ENCODE measurements at regions not wholly inside any gene's neighbourhood (a gene's known extent, or its start where the extent isn't known, plus 50 kb on each side); places are given as distances from the start of the nearest gene placed in this dataset.
A peak's percentile ranks its signal among the peaks of the same experiment; 100 is the strongest.

DNA sequence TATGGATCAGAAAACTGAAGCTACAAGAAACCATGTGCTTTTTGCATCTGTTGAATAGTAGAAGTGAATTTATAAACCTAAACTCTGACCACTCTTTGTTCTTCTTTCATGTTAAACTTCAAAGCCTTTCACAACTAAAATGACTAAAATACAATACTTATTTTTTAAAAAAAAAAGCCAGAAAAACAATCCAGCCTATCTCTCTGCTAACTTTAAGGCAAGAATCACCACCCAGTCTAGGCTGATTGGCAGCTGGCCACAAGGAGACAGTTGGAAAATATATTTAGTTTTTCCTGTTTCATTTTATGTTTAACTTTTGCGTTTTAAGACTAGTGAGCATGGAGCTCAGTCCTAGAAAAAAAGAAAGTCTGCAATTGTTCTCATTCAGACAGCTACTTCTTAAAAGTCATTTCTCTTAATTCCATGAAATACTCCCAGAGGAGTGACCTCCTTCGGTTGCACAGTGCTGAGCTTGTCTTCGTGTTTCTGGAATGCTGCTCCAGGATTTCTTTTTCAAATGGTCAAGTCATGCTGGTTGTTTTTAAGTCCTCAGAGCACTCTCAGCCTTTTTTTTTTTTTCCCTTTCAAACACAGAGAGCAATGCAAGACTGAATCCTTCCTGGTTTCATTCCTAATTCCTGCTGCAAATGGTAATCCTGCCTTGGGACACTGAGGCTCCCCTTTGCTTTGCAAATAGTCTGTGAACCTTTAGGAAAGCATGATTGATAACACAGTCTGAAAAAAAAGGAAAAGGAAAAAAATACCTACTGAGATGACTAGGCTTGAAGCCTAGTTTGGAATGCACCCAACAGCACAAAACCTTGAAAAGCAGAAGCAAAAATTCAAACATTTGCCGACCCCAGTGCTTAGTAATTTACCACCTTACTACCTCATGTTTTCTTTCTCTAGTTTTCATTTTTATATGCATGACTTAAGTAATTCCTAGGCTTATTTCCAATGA, 233.3 kb upstream of the DAAM1 start:
- TF ChIP-seq, protein P1, sequence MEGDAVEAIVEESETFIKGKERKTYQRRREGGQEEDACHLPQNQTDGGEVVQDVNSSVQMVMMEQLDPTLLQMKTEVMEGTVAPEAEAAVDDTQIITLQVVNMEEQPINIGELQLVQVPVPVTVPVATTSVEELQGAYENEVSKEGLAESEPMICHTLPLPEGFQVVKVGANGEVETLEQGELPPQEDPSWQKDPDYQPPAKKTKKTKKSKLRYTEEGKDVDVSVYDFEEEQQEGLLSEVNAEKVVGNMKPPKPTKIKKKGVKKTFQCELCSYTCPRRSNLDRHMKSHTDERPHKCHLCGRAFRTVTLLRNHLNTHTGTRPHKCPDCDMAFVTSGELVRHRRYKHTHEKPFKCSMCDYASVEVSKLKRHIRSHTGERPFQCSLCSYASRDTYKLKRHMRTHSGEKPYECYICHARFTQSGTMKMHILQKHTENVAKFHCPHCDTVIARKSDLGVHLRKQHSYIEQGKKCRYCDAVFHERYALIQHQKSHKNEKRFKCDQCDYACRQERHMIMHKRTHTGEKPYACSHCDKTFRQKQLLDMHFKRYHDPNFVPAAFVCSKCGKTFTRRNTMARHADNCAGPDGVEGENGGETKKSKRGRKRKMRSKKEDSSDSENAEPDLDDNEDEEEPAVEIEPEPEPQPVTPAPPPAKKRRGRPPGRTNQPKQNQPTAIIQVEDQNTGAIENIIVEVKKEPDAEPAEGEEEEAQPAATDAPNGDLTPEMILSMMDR (IDR thresholded peaks at IDR 0.05) = no peak
- Histone ChIP-seq H3K36me3 (ENCODE audit: low read depth) (no peaks in the 10 kb centered on the region), H3K9me3 (no peaks in the 10 kb centered on the region), H3K4me1 (ENCODE audit: low read depth) (peaks cover 3% of the 10 kb centered on the region), H3K4me3 (no peak overlapping the region)
- intact Hi-C loops (cut with DNase I, micrococcal nuclease) = no loop called here
- ATAC-seq = peak; percentile 47
- peak in 2 of 3 donors; percentile 36 to 67 for DNase-seq

DNA sequence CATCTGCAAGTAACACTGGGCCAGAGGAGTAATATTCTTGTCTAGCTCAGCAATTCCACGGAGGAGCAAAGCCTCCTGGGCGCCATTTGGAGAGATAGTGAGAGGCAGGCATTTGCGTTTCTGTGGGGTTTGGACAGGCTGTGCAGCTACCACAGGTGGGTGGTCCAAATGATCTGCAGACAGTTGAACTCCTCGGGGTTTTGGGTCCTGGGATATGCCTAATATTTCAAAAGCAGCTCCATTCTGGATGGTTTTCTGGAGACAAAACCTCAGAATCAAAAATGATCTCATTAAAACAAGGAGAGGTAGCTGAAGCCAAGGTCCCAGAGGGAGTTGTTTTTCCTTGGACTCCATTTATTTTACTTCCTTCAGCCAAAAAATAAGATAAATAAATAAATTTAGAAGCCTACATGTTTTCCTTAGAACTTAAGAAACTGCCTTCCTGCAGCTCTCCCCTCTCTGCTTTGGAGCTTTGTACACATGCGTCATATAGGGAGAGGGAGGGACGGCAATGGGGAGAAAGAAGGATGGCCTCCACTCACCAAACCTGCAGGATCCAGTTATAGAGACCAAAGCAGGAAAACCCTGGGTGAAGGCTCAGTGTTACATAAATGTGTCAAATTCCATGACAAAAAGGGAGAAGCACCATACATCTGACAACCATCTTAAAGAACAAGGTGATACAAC, 227.3 kb upstream of the DAAM1 start:
- intact Hi-C loops (cut with DNase I, micrococcal nuclease) = no loop called here
- Histone ChIP-seq H3K36me3 (ENCODE audit: low read depth) (no peaks in the 10 kb centered on the region), H3K9me3 (no peaks in the 10 kb centered on the region), H3K4me3 (no peak overlapping the region), H3K4me1 (ENCODE audit: low read depth) (no peaks in the 10 kb centered on the region)
- TF ChIP-seq, protein P1 (IDR thresholded peaks at IDR 0.05) = no peak
- no peak for DNase-seq
- ATAC-seq = no peak

DNA sequence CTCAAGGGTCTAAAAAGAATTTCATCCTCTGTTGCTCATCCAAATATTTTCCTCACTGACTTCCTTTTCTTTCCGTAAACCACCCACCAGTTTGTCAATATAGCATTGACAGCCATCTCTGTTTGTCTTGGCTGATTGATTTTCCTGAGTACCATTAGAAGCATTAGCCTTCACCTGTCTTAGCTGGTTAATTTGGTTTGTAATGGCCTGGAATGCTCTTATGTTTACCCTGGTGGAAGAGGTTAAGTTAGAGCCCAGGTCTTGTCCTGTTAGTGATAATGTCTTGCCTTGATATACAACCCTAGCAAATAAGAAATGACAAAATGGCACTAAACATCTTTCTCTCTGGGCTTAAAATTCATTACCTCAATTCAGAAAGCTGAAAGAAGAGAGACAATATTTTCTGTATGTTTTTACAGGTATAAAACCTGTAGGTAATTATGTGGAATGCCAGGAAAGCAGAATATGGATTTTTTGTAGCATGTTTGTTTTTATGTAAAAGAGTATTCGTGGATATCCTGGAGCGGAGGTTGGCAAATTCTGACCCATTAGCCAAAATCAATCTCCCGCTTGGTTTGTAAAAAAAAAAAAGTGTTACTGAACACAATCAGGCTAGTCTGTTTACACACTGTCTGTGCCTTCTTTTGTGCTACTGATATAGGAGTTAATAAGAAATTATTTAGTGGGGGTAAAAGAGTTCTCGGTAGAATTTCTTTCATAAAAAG, 224.4 kb upstream of the DAAM1 start:
- no peaks in the 10 kb centered on the region for H3K4me1 ChIP-seq (ENCODE audit: low read depth)
- H3K9me3 ChIP-seq = no peaks in the 10 kb centered on the region
- no peak for ATAC-seq
- no peaks in the 10 kb centered on the region for H3K36me3 ChIP-seq (ENCODE audit: low read depth)
- TF ChIP-seq, protein P1 (IDR thresholded peaks at IDR 0.05) = no peak
- intact Hi-C loops (cut with DNase I, micrococcal nuclease) = no loop called here
- DNase-seq = no peak
- H3K4me3 ChIP-seq = no peak overlapping the region

DNA sequence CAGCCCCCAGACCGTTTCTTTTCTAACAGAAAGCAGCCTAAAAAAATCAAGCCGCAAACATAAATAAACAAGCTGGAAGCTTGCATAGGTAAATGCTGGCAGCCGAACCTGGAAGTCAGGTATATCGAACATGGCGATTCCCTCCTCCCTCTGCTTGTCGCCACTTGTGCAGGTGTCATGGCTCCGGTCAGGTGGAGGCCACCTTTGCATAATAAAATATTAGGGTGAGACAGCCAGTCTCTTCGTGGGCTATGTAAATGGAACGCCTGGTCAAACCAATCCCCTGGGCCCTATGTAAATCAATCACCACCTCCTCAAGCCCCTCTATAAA, 223.9 kb upstream of the DAAM1 start:
- no peak for ATAC-seq
- Histone ChIP-seq H3K36me3 (ENCODE audit: low read depth) (no peaks in the 10 kb centered on the region), H3K4me1 (ENCODE audit: low read depth) (no peaks in the 10 kb centered on the region), H3K9me3 (no peaks in the 10 kb centered on the region), H3K4me3 (no peak overlapping the region)
- intact Hi-C loops (cut with DNase I, micrococcal nuclease) = no loop called here
- DNase-seq = no peak
- TF ChIP-seq, protein P1 (IDR thresholded peaks at IDR 0.05) = no peak

DNA sequence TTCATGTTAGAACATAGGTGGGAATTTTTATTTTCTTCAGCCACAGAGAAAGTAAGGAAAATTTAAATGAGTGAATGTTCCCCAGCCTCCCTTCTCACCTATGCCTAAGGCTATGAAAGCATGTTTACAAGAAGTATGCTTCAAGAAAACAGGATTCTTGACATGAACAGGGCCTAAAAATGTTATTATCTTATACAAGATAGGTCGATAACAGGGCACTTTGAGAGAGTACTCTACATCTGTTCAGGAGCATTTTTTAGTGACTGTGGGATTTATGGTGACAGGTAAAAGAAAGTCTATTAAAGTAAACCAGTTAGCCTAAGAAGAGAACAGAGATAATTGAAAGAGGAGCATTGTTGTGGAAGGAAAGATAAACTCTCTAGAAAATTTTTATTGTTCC, 222.9 kb upstream of the DAAM1 start:
- intact Hi-C loops (cut with DNase I, micrococcal nuclease) = no loop called here
- H3K36me3 ChIP-seq (ENCODE audit: low read depth) = no peaks in the 10 kb centered on the region
- H3K4me3 ChIP-seq = no peak overlapping the region
- DNase-seq = no peak
- no peaks in the 10 kb centered on the region for H3K4me1 ChIP-seq (ENCODE audit: low read depth)
- TF ChIP-seq, protein P1 (IDR thresholded peaks at IDR 0.05) = no peak
- no peak for ATAC-seq
- no peaks in the 10 kb centered on the region for H3K9me3 ChIP-seq

Data from mucosa of descending colon (tissue), 3 donors.